ENCODE measurements at regions not wholly inside any gene's neighbourhood (a gene's known extent, or its start where the extent isn't known, plus 50 kb on each side); places are given as distances from the start of the nearest gene placed in this dataset.

DNA sequence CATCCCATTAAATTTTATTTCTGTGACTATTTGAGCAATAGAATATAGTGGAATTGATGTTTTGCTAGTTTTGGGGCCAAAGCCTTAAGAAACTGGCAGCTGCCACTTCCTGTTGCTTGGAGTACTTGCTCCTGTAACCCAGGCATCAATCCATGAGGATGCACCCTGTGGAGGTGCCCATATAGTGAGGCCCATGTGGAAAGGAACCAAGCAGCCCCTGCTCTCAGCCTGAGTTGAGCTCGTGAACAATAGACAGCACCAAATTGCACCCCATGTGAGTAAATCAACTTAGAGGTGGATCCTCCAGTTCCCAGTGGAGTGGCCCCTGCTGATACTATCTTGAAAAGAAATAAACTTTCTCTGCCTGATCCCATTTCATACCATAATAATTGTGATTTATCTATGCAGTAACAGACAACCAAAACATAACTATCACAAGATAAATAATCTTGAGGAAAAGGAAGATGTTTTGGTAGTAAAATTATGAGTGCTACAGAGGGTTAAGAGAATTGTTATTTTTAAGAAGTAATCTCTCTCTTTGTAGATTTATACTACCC is 481.9 kb downstream of the TBC1D32 start:
- Mint-ChIP-seq H3K36me3 (no peaks in the 10 kb centered on the region), H3K27me3 (no peaks in the 10 kb centered on the region), H3K27ac (no peak overlapping the region), H3K4me1 (no peaks in the 10 kb centered on the region), H3K4me3 (no peak overlapping the region), H3K9me3 (peaks cover 0 to 7% (median 2%) of the 10 kb centered on the region in 5 donors)
- Histone ChIP-seq H3K36me3 (ENCODE audit: insufficient read depth, low read length) (no peaks in the 10 kb centered on the region), H3K4me3 (ENCODE audit: low read length) (no peak overlapping the region), H3K4me1 (ENCODE audit: insufficient read depth, low read length) (no peaks in the 10 kb centered on the region), H3K27ac (ENCODE audit: low read depth, low read length) (no peak overlapping the region), H3K9me3 (ENCODE audit: low read length) (no peaks in the 10 kb centered on the region), H3K27me3 (ENCODE audit: insufficient read depth, low read length, poor library complexity, severe bottlenecking) (no peaks in the 10 kb centered on the region)
- DNase-seq, result no peak
- POLR2A ChIA-PET, result no interaction called here
- CTCF ChIA-PET, result no interaction called here

DNA sequence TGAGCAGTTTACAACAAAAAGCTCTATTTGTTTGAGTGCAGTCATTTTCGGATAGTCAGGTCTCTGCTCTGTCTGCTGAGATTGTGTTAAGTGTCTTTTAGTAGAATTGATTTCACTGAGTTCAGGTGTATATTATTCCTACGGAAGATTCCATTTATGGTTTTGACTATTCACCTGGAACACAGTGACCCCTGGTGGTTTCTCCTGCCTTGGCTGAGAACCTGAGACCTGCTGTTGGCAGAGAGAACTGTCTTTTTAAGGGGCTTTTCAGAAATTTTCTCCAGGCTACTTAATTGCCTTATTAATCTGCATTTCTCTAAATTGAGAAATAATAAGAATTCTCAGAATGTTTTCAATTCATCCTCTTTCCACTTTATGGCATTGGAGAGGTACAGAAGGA is 508.0 kb downstream of the TBC1D32 start:
- H3K9me3 ChIP-seq (ENCODE audit: low read length), result no peaks in the 10 kb centered on the region
- ChIA-PET CTCF (no interaction called here), POLR2A (no interaction called here)
- Mint-ChIP-seq H3K27me3 (no peaks in the 10 kb centered on the region), H3K27ac (no peak overlapping the region), H3K4me1 (no peaks in the 10 kb centered on the region), H3K9me3 (peaks cover 0 to 10% (median 2%) of the 10 kb centered on the region in 5 donors), H3K36me3 (no peaks in the 10 kb centered on the region), H3K4me3 (no peak overlapping the region)
- no peak for DNase-seq
- H3K4me3 ChIP-seq (ENCODE audit: low read length), result no peak overlapping the region
- H3K36me3 ChIP-seq (ENCODE audit: insufficient read depth, low read length), result no peaks in the 10 kb centered on the region
- no peaks in the 10 kb centered on the region for H3K4me1 ChIP-seq (ENCODE audit: insufficient read depth, low read length)
- H3K27me3 ChIP-seq (ENCODE audit: insufficient read depth, low read length, poor library complexity, severe bottlenecking), result no peaks in the 10 kb centered on the region
- H3K27ac ChIP-seq (ENCODE audit: low read depth, low read length), result no peak overlapping the region

DNA sequence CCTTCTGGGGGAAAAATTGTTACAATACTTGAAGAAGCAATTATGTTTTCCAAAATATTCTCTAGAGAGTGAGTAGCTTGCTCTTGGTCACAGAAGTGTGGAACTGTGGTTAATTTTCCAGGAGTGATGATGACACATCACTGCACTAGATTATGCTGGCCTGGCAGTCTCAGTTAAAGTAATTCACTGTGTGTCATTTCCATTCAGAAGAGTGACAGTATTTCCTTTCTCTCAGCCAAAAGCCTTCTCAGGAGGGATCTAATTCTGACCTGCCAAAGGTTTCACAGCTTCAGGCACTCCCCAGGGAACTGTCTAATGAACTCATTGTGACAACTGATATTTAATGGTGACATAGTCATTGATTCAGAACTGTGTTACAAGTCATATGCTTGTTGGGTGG is 517.5 kb downstream of the TBC1D32 start:
- no peaks in the 10 kb centered on the region for H3K4me1 ChIP-seq (ENCODE audit: insufficient read depth, low read length)
- Mint-ChIP-seq H3K27me3 (no peaks in the 10 kb centered on the region), H3K4me3 (no peak overlapping the region), H3K9me3 (peaks cover 0 to 4% (median 2%) of the 10 kb centered on the region in 5 donors), H3K27ac (no peak overlapping the region), H3K4me1 (no peaks in the 10 kb centered on the region), H3K36me3 (no peaks in the 10 kb centered on the region)
- POLR2A ChIA-PET, result no interaction called here
- DNase-seq, result no peak
- no peak overlapping the region for H3K27ac ChIP-seq (ENCODE audit: low read depth, low read length)
- H3K36me3 ChIP-seq (ENCODE audit: insufficient read depth, low read length), result no peaks in the 10 kb centered on the region
- no peak overlapping the region for H3K4me3 ChIP-seq (ENCODE audit: low read length)
- H3K27me3 ChIP-seq (ENCODE audit: insufficient read depth, low read length, poor library complexity, severe bottlenecking), result no peaks in the 10 kb centered on the region
- no peaks in the 10 kb centered on the region for H3K9me3 ChIP-seq (ENCODE audit: low read length)
- CTCF ChIA-PET, result no interaction called here

DNA sequence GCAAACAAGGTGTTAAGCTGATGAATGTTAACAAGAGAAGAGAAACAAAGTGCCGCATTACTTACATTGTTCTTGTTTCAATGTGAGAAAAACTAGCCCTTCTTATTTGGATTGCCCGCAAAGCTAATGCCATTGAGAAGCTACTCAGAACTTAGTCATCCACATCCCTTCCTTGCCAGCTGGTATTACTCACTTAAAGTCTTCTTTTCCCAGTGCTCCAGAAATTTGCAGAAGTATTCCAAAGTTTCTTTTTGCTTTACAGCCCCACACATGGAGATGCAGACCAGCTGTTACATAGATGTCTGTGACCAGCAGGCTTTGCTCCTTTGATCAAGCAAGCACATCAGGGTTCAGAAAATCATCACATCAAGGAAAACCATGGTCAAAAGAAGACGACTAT is 529.0 kb downstream of the TBC1D32 start:
- Histone ChIP-seq H3K36me3 (ENCODE audit: insufficient read depth, low read length) (no peaks in the 10 kb centered on the region), H3K27ac (ENCODE audit: low read depth, low read length) (no peak overlapping the region), H3K4me1 (ENCODE audit: insufficient read depth, low read length) (no peaks in the 10 kb centered on the region), H3K27me3 (ENCODE audit: insufficient read depth, low read length, poor library complexity, severe bottlenecking) (no peaks in the 10 kb centered on the region), H3K9me3 (ENCODE audit: low read length) (no peaks in the 10 kb centered on the region), H3K4me3 (ENCODE audit: low read length) (no peak overlapping the region)
- H3K4me1 Mint-ChIP-seq, result no peaks in the 10 kb centered on the region
- CTCF ChIA-PET, result no interaction called here
- H3K9me3 Mint-ChIP-seq, result peaks cover 0 to 11% (median 8%) of the 10 kb centered on the region in 5 donors
- no peaks in the 10 kb centered on the region for H3K27me3 Mint-ChIP-seq
- H3K36me3 Mint-ChIP-seq, result no peaks in the 10 kb centered on the region
- H3K27ac Mint-ChIP-seq, result no peak overlapping the region
- H3K4me3 Mint-ChIP-seq, result no peak overlapping the region
- POLR2A ChIA-PET, result no interaction called here
- no peak for DNase-seq

DNA sequence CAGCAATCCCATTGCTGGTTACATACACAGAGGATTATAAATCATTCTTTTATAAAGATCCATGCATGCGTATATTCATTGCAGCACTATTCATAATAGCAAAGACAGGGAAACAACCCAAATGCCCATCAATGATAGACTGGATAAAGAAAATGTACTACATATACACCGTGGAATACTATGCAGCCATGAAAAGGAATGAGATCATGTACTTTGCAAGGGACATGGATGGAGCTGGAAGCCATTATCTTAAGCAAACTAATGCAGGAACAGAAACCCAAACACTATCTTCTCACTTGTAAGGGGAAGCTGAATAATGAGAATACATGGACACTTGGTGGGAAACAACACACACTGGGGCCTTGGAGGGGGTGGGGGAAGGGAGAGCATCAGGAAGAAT is 529.7 kb downstream of the TBC1D32 start:
- POLR2A ChIA-PET, result no interaction called here
- Mint-ChIP-seq H3K4me3 (no peak overlapping the region), H3K36me3 (no peaks in the 10 kb centered on the region), H3K27ac (no peak overlapping the region), H3K9me3 (peaks cover 0 to 11% (median 7%) of the 10 kb centered on the region in 5 donors), H3K4me1 (no peaks in the 10 kb centered on the region), H3K27me3 (no peaks in the 10 kb centered on the region)
- Histone ChIP-seq H3K27ac (ENCODE audit: low read depth, low read length) (no peak overlapping the region), H3K9me3 (ENCODE audit: low read length) (no peaks in the 10 kb centered on the region), H3K4me1 (ENCODE audit: insufficient read depth, low read length) (no peaks in the 10 kb centered on the region), H3K27me3 (ENCODE audit: insufficient read depth, low read length, poor library complexity, severe bottlenecking) (no peaks in the 10 kb centered on the region), H3K4me3 (ENCODE audit: low read length) (no peak overlapping the region), H3K36me3 (ENCODE audit: insufficient read depth, low read length) (no peaks in the 10 kb centered on the region)
- no peak for DNase-seq
- CTCF ChIA-PET, result no interaction called here

DNA sequence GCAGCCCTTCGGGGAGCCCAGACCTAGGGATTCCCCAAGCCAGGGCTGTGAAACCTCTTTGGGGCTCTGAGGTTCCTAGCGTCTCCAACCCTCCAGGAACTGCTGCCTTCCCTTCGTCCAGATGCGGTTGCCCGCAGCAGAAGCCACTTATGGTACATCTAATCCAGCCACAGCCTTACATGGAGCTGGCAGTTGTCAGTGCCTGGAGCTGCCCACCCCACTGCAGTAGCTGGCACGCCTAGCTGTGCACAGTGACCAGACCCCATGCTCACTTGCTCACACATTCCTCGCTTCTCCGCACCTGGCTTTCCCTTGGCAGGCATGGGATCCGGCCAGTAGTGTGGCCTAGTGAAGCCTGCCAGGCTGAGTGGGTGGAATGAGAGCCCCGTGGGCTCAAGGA is 547.6 kb downstream of the TBC1D32 start:
- no peak overlapping the region for H3K4me3 Mint-ChIP-seq
- H3K4me1 ChIP-seq (ENCODE audit: insufficient read depth, low read length), result no peaks in the 10 kb centered on the region
- no peak overlapping the region for H3K4me3 ChIP-seq (ENCODE audit: low read length)
- no peaks in the 10 kb centered on the region for H3K27me3 ChIP-seq (ENCODE audit: insufficient read depth, low read length, poor library complexity, severe bottlenecking)
- peaks cover 0 to 5% (median 0%) of the 10 kb centered on the region in 5 donors for H3K9me3 Mint-ChIP-seq
- H3K36me3 Mint-ChIP-seq, result no peaks in the 10 kb centered on the region
- H3K36me3 ChIP-seq (ENCODE audit: insufficient read depth, low read length), result no peaks in the 10 kb centered on the region
- no peaks in the 10 kb centered on the region for H3K9me3 ChIP-seq (ENCODE audit: low read length)
- H3K27ac ChIP-seq (ENCODE audit: low read depth, low read length), result no peak overlapping the region
- no peak overlapping the region for H3K27ac Mint-ChIP-seq
- POLR2A ChIA-PET, result no interaction called here
- DNase-seq, result no peak
- H3K27me3 Mint-ChIP-seq, result peaks cover 0 to 2% of the 10 kb centered on the region in 2 donors
- no peaks in the 10 kb centered on the region for H3K4me1 Mint-ChIP-seq
- CTCF ChIA-PET, result no interaction called here

DNA sequence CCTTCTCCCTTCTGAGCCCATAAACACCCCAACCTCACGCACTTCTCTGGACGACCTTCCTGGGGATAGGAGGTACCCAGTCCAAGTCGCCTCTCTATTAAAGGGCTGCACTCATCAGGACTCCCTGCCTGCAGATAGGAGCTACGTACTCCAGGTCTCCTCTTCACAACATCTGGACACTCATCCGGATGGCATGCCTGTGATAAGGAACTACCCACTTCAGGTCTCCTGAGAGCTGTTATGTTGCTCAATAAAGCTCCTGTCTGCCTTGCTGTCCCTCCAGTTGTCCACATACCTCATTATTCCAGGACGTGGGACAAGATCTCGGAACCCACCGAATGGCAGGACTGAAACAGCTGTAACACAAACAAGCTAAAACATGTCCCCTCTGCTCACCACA is 548.0 kb downstream of the TBC1D32 start:
- POLR2A ChIA-PET, result no interaction called here
- Histone ChIP-seq H3K27ac (ENCODE audit: low read depth, low read length) (no peak overlapping the region), H3K27me3 (ENCODE audit: insufficient read depth, low read length, poor library complexity, severe bottlenecking) (no peaks in the 10 kb centered on the region), H3K4me1 (ENCODE audit: insufficient read depth, low read length) (no peaks in the 10 kb centered on the region), H3K4me3 (ENCODE audit: low read length) (no peak overlapping the region), H3K9me3 (ENCODE audit: low read length) (no peaks in the 10 kb centered on the region), H3K36me3 (ENCODE audit: insufficient read depth, low read length) (no peaks in the 10 kb centered on the region)
- Mint-ChIP-seq H3K9me3 (peaks cover 0 to 3% (median 0%) of the 10 kb centered on the region in 5 donors), H3K27ac (no peak overlapping the region), H3K4me1 (no peaks in the 10 kb centered on the region), H3K4me3 (no peak overlapping the region), H3K36me3 (no peaks in the 10 kb centered on the region), H3K27me3 (no peaks in the 10 kb centered on the region)
- DNase-seq, result no peak
- CTCF ChIA-PET, result no interaction called here

DNA sequence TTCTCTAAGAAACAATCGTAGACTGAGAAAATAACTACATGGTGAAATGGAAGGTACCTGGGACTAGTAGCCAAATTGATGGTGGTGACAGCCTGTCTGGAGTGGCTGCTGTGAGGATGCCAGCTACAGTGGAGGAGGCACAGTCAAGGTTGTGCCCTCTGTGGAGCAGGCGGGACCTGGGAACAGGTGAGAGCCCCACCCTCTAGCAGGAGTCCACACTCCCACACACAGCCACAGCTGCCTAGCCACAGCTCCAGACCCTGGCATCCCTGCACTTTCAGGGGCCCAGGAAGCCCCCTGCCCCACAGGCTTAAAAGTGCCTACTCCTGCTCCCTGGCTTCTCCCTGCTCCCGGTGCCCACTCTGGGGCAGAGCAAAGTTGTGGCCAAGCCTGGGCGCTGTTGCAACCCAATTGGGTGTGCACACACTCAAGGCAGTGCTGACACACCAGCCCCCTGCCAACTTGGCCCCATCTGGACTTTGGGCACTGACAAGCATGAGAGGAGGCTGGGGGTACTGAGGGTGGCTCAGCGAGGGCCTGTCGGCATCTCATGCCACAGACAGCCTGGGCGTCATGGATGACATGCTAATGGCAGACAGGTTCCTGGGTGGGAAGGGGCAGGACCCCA is 548.7 kb downstream of the TBC1D32 start:
- Histone ChIP-seq H3K36me3 (ENCODE audit: insufficient read depth, low read length) (no peaks in the 10 kb centered on the region), H3K27me3 (ENCODE audit: insufficient read depth, low read length, poor library complexity, severe bottlenecking) (no peaks in the 10 kb centered on the region), H3K4me3 (ENCODE audit: low read length) (no peak overlapping the region), H3K27ac (ENCODE audit: low read depth, low read length) (no peak overlapping the region), H3K4me1 (ENCODE audit: insufficient read depth, low read length) (no peaks in the 10 kb centered on the region), H3K9me3 (ENCODE audit: low read length) (no peaks in the 10 kb centered on the region)
- H3K27me3 Mint-ChIP-seq, result no peaks in the 10 kb centered on the region
- no peak for DNase-seq
- H3K4me3 Mint-ChIP-seq, result no peak overlapping the region
- ChIA-PET POLR2A (no interaction called here), CTCF (no interaction called here)
- H3K4me1 Mint-ChIP-seq, result no peaks in the 10 kb centered on the region
- H3K27ac Mint-ChIP-seq, result no peak overlapping the region
- peaks cover 0 to 3% (median 0%) of the 10 kb centered on the region in 5 donors for H3K9me3 Mint-ChIP-seq
- no peaks in the 10 kb centered on the region for H3K36me3 Mint-ChIP-seq

DNA sequence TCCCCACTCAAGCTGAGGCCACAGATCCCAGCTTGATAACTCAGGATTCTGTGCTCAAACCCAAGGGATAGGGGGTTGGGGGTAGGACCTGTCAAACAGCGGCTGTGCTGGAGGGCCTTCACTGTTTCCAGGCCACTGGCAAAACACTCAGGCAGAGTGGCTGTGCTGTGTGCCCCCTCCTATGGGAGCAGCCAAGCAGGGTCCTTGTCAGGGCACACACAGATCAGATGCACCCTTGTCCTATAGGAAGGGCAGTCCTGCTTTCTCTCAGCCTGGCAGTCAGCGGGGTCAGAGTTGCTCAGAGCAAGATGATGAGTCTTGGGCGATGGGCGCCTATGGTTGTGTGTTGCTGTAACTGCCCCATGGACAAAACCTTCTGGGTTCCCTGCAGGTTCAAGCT is 554.8 kb downstream of the TBC1D32 start:
- Histone ChIP-seq H3K9me3 (ENCODE audit: low read length) (no peaks in the 10 kb centered on the region), H3K4me1 (ENCODE audit: insufficient read depth, low read length) (no peaks in the 10 kb centered on the region), H3K36me3 (ENCODE audit: insufficient read depth, low read length) (no peaks in the 10 kb centered on the region), H3K27me3 (ENCODE audit: insufficient read depth, low read length, poor library complexity, severe bottlenecking) (no peaks in the 10 kb centered on the region), H3K4me3 (ENCODE audit: low read length) (no peak overlapping the region), H3K27ac (ENCODE audit: low read depth, low read length) (no peak overlapping the region)
- POLR2A ChIA-PET, result no interaction called here
- peaks cover 0 to 12% (median 3%) of the 10 kb centered on the region in 5 donors for H3K9me3 Mint-ChIP-seq
- no peaks in the 10 kb centered on the region for H3K36me3 Mint-ChIP-seq
- no peak for DNase-seq
- no peak overlapping the region for H3K4me3 Mint-ChIP-seq
- H3K4me1 Mint-ChIP-seq, result no peaks in the 10 kb centered on the region
- H3K27ac Mint-ChIP-seq, result no peak overlapping the region
- no peaks in the 10 kb centered on the region for H3K27me3 Mint-ChIP-seq
- CTCF ChIA-PET, result no interaction called here

Measured in CD8-positive, alpha-beta memory T cell (primary cell).